HEK293 (cell line): ENCODE measurements at regions not wholly inside any gene's neighbourhood (a gene's known extent, or its start where the extent isn't known, plus 50 kb on each side); places are given as distances from the start of the nearest gene placed in this dataset.

Experiments
- CTCF ChIA-PET: fragments of 350-600 bp; formaldehyde crosslinking; extraction: SDS; loops from one replicate; lab custom pipeline; 2021; ENCODE audit warnings: antibody characterized with exemption; lab: Yijun Ruan, JAX
- POLR2A ChIA-PET: fragments of 300-600 bp; formaldehyde crosslinking; extraction: SDS; loops from one replicate; lab custom pipeline; 2020; ENCODE audit warnings: antibody characterized with exemption, inconsistent platforms; lab: Yijun Ruan, JAX
- H3K27ac ChIP-seq: fragments of 200-500 bp; sonication (Bioruptor generic); 2 replicates; pipeline ENCODE4 v1.5.1; 2014; ENCODE audit warnings: low read depth, low read length, control low read depth, inconsistent platforms; ENCODE audit errors: extremely low read depth
- H3K36me3 ChIP-seq, 2 experiments: fragments of 200-500 bp in 1 of 2; sonication (Bioruptor generic) in 1 of 2; 1 replicate in 1 of 2; 2 replicates in 1 of 2; pipeline ENCODE4 v1.5.1; 2014 to 2017; ENCODE audit warnings: inconsistent platforms in 2 of 2, low read length in 2 of 2; ENCODE audit not compliant: control insufficient read depth in 2 of 2, insufficient read depth in 1 of 2
- H3K4me1 ChIP-seq: fragments of 200-500 bp; sonication (Bioruptor generic); 2 replicates; pipeline ENCODE4 v1.5.1; 2014; ENCODE audit warnings: mild to moderate bottlenecking, low read length, inconsistent platforms; ENCODE audit not compliant: control insufficient read depth, insufficient read depth
- H3K4me3 ChIP-seq: 2 replicates; pipeline ENCODE4 v1.5.1; 2011; ENCODE audit warnings: low read depth, mild to moderate bottlenecking, control low read depth, low read length, moderate library complexity
- H3K9me3 ChIP-seq: fragments of 200-500 bp; sonication (Bioruptor generic); 2 replicates; pipeline ENCODE4 v1.5.1; 2014; ENCODE audit warnings: low read depth, low read length, inconsistent platforms; ENCODE audit not compliant: control insufficient read depth, insufficient read depth
- BCL11A ChIP-seq: fragments of 450-650 bp; formaldehyde crosslinking; IDR thresholded peaks from 2 replicates; pipeline ENCODE4 v1.5.1; 2016; ENCODE audit warnings: low read depth, missing biosample characterization, missing genetic modification characterization
- GFI1B ChIP-seq: fragments of 450-650 bp; formaldehyde crosslinking; IDR thresholded peaks from 2 replicates; pipeline ENCODE4 v1.5.1; 2016; ENCODE audit warnings: missing biosample characterization, missing genetic modification characterization
- IKZF3 ChIP-seq: fragments of 450-650 bp; IDR thresholded peaks from 2 replicates; pipeline ENCODE4 v1.5.0; 2018; ENCODE audit warnings: missing biosample characterization, mild to moderate bottlenecking, missing genetic modification characterization, moderate library complexity
- REPIN1 ChIP-seq: fragments of 450-650 bp; formaldehyde crosslinking; IDR thresholded peaks from 2 replicates; pipeline ENCODE4 v1.5.1; 2017; ENCODE audit warnings: missing biosample characterization, missing genetic modification characterization, low read depth
- SP7 ChIP-seq: fragments of 450-650 bp; formaldehyde crosslinking; IDR thresholded peaks from 2 replicates; pipeline ENCODE4 v1.5.1; 2016; ENCODE audit warnings: missing biosample characterization, missing genetic modification characterization
- ZNF155 ChIP-seq: fragments of 450-650 bp; formaldehyde crosslinking; IDR thresholded peaks from 2 replicates; pipeline ENCODE4 v1.5.1; 2016; ENCODE audit warnings: missing biosample characterization, missing genetic modification characterization
- ZNF175 ChIP-seq: fragments of 450-650 bp; formaldehyde crosslinking; IDR thresholded peaks from 2 replicates; pipeline ENCODE4 v1.5.1; 2016; ENCODE audit warnings: missing biosample characterization, missing genetic modification characterization
- ZNF202 ChIP-seq: fragments of 450-650 bp; formaldehyde crosslinking; IDR thresholded peaks from 2 replicates; pipeline ENCODE4 v1.5.1; 2016; ENCODE audit warnings: missing biosample characterization, missing genetic modification characterization, borderline replicate concordance
- ZNF211 ChIP-seq: fragments of 450-650 bp; formaldehyde crosslinking; IDR thresholded peaks from 2 replicates; pipeline ENCODE4 v1.5.1; 2016; ENCODE audit warnings: low read depth, missing biosample characterization, missing genetic modification characterization
- ZNF23 ChIP-seq: fragments of 450-650 bp; formaldehyde crosslinking; IDR thresholded peaks from 2 replicates; pipeline ENCODE4 v1.5.1; 2016; ENCODE audit warnings: missing biosample characterization, missing genetic modification characterization, borderline replicate concordance
- ZNF292 ChIP-seq: fragments of 450-650 bp; formaldehyde crosslinking; IDR thresholded peaks from 2 replicates; pipeline ENCODE4 v1.5.1; 2016; ENCODE audit warnings: low read depth, missing biosample characterization, missing genetic modification characterization, borderline replicate concordance
- ZNF302 ChIP-seq: fragments of 450-650 bp; formaldehyde crosslinking; IDR thresholded peaks from 2 replicates; pipeline ENCODE4 v1.5.1; 2016; ENCODE audit warnings: missing biosample characterization, missing genetic modification characterization, low read depth
- ZNF433 ChIP-seq: fragments of 450-650 bp; formaldehyde crosslinking; IDR thresholded peaks from 2 replicates; pipeline ENCODE4 v1.5.1; 2016; ENCODE audit warnings: missing biosample characterization, missing genetic modification characterization, low read depth
- ZNF658 ChIP-seq: fragments of 450-650 bp; formaldehyde crosslinking; IDR thresholded peaks from 2 replicates; pipeline ENCODE4; 2016; ENCODE audit warnings: missing biosample characterization, missing genetic modification characterization
- ZNF660 ChIP-seq: fragments of 450-650 bp; IDR thresholded peaks from 2 replicates; pipeline ENCODE4 v1.5.1; 2018; ENCODE audit warnings: missing biosample characterization, mild to moderate bottlenecking, missing genetic modification characterization
- ZNF701 ChIP-seq: fragments of 450-650 bp; formaldehyde crosslinking; IDR thresholded peaks from 2 replicates; pipeline ENCODE4 v1.5.1; 2016; ENCODE audit warnings: missing biosample characterization, missing genetic modification characterization
- ZNF76 ChIP-seq: fragments of 450-650 bp; formaldehyde crosslinking; IDR thresholded peaks from 2 replicates; pipeline ENCODE4; 2016; ENCODE audit warnings: low read depth, missing biosample characterization, missing genetic modification characterization, borderline replicate concordance
- ZNF776 ChIP-seq: fragments of 450-650 bp; formaldehyde crosslinking; IDR thresholded peaks from 2 replicates; pipeline ENCODE4 v1.5.0; 2017; ENCODE audit warnings: missing biosample characterization, missing genetic modification characterization, borderline replicate concordance
- ZNF791 ChIP-seq: fragments of 450-650 bp; formaldehyde crosslinking; IDR thresholded peaks from 2 replicates; pipeline ENCODE4 v1.5.1; 2016; ENCODE audit warnings: missing biosample characterization, missing genetic modification characterization
- TF ChIP-seq, protein P1 (sequence below): fragments of 450-650 bp; formaldehyde crosslinking; IDR thresholded peaks from 2 replicates; pipeline ENCODE4 v1.5.1; 2017; ENCODE audit warnings: missing biosample characterization, missing genetic modification characterization
- TF ChIP-seq, protein P2 (sequence below): fragments of 450-650 bp; formaldehyde crosslinking; IDR thresholded peaks from 2 replicates; pipeline ENCODE4 v1.5.1; 2017; ENCODE audit warnings: missing biosample characterization, missing genetic modification characterization
- TF ChIP-seq, protein P3 (sequence below): sonication (generic); formaldehyde crosslinking; IDR thresholded peaks from 2 replicates; pipeline ENCODE4 v1.8.1; 2022; ENCODE audit warnings: mild to moderate bottlenecking, moderate library complexity, missing genetic modification reagents
- TF ChIP-seq, protein P4 (sequence below): fragments of 450-650 bp; formaldehyde crosslinking; IDR thresholded peaks from 2 replicates; pipeline ENCODE4 v1.5.1; 2016; ENCODE audit warnings: missing biosample characterization, missing genetic modification characterization
- TF ChIP-seq, protein P5 (sequence below): fragments of 450-650 bp; formaldehyde crosslinking; IDR thresholded peaks from 2 replicates; pipeline ENCODE4 v1.5.1; 2016; ENCODE audit warnings: missing biosample characterization, missing genetic modification characterization
- TF ChIP-seq, protein P6 (sequence below): fragments of 450-650 bp; formaldehyde crosslinking; IDR thresholded peaks from 2 replicates; pipeline ENCODE4 v1.5.1; 2016; ENCODE audit warnings: missing biosample characterization, missing genetic modification characterization

DNA sequence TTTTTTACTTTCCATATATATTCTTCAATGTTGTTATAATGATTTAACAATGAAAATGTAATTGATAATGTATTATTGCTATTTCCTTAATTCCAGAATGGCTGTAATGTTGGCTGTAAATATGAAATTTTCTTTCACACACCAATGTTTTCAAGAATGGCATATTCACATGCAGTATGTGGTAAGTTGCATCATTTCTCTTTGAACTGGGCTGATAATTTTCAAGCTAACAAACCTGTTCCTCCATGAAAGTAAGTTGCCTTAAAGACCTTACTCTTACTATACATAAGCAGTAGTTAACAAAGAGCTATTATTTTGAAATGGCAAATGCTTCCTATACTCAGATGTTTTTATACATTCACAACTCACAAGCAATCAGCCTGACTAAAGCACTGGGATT lies 154.5 kb downstream of the TMEM168 start (continued):
- TF ChIP-seq, protein P1, sequence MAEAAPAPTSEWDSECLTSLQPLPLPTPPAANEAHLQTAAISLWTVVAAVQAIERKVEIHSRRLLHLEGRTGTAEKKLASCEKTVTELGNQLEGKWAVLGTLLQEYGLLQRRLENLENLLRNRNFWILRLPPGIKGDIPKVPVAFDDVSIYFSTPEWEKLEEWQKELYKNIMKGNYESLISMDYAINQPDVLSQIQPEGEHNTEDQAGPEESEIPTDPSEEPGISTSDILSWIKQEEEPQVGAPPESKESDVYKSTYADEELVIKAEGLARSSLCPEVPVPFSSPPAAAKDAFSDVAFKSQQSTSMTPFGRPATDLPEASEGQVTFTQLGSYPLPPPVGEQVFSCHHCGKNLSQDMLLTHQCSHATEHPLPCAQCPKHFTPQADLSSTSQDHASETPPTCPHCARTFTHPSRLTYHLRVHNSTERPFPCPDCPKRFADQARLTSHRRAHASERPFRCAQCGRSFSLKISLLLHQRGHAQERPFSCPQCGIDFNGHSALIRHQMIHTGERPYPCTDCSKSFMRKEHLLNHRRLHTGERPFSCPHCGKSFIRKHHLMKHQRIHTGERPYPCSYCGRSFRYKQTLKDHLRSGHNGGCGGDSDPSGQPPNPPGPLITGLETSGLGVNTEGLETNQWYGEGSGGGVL (tag by site-specific recombination), result no peak
- TF ChIP-seq IKZF3 (tag by site-specific recombination), result no peak
- TF ChIP-seq, protein P2, sequence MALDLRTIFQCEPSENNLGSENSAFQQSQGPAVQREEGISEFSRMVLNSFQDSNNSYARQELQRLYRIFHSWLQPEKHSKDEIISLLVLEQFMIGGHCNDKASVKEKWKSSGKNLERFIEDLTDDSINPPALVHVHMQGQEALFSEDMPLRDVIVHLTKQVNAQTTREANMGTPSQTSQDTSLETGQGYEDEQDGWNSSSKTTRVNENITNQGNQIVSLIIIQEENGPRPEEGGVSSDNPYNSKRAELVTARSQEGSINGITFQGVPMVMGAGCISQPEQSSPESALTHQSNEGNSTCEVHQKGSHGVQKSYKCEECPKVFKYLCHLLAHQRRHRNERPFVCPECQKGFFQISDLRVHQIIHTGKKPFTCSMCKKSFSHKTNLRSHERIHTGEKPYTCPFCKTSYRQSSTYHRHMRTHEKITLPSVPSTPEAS (tag by site-specific recombination), result no peak

DNA sequence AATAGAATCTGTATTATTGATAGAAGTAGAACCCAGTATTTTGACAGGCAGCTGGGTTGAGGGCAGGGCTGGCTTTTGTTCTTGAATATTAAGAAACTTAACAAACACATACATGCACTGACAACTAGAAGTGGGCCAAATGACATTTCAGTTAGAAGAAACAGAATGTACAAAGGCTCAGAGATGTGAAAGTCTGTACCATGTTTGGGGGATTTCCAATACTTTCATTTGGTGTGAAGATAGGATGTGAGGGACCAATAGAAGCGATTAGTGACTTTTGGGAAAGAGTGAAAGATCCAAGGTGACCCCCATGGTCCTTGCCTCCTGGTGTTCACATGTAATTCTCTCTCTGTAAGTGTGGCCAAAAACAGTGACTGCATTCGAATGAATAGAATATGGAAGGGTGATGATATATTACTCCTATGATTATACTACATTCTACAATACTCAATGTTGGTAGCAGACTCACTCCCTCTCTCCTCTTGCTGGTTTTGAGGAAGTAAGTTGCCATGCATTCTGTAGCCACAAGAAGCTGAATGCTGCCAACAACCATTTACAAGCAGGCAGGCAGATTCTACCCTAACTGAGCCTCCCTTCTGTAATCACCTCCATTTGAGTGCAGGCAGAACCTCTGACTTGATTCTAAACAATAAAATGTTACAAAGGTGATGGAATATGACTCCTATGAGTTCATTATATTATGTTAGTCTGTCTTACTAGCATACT lies 151.4 kb downstream of the TMEM168 start:
- Histone ChIP-seq H3K36me3 (no peaks in the 10 kb centered on the region), H3K27ac (no peak overlapping the region), H3K4me1 (no peaks in the 10 kb centered on the region), H3K9me3 (no peaks in the 10 kb centered on the region), H3K4me3 (no peak overlapping the region)
- CTCF ChIA-PET, result interaction anchor here (0.6 kb wide), 1 partner anchor 1714 kb away, joined by 3 read pairs; no protein-coding TSS in a partner anchor
- POLR2A ChIA-PET, result no interaction called here
- TF ChIP-seq, protein P3, sequence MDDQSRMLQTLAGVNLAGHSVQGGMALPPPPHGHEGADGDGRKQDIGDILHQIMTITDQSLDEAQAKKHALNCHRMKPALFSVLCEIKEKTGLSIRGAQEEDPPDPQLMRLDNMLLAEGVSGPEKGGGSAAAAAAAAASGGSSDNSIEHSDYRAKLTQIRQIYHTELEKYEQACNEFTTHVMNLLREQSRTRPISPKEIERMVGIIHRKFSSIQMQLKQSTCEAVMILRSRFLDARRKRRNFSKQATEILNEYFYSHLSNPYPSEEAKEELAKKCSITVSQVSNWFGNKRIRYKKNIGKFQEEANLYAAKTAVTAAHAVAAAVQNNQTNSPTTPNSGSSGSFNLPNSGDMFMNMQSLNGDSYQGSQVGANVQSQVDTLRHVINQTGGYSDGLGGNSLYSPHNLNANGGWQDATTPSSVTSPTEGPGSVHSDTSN (CRISPR knock-in tag), result no peak
- no peak for TF ChIP-seq ZNF175 (tag by site-specific recombination)
- TF ChIP-seq ZNF658 (tag by site-specific recombination), result no peak
- no peak for TF ChIP-seq SP7 (tag by site-specific recombination)
- no peak for TF ChIP-seq ZNF155 (tag by site-specific recombination)

DNA sequence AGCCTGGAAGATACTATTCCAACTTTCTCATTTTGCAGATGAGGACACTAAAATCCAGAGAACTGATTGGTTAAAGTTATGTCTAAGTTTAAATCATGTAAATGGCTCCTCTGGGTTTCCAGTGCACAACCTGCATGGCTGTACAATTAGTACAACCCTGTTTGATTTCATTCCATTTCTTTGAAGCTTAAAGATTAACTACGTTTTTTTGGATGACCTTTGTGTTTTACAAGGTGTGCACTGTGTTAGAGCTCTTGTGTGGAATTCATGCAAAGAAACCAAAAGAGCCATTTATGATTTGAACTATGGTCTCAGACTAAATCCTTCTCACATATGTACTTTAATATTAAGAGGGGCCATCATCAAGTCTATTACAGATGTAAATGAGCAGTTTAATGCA lies 149.5 kb downstream of the TMEM168 start:
- no peaks in the 10 kb centered on the region for H3K9me3 ChIP-seq
- POLR2A ChIA-PET, result no interaction called here
- CTCF ChIA-PET, result interaction anchor here (0.6 kb wide), 1 partner anchor 948 kb away, joined by 3 read pairs; no protein-coding TSS in a partner anchor
- H3K27ac ChIP-seq, result no peak overlapping the region
- no peaks in the 10 kb centered on the region for H3K4me1 ChIP-seq
- H3K4me3 ChIP-seq, result no peak overlapping the region
- no peaks in the 10 kb centered on the region for H3K36me3 ChIP-seq
- TF ChIP-seq REPIN1 (tag by site-specific recombination), result no peak
- no peak for TF ChIP-seq ZNF302 (tag by site-specific recombination)
- TF ChIP-seq ZNF776, result no peak
- no peak for TF ChIP-seq ZNF791 (tag by site-specific recombination)
- TF ChIP-seq ZNF292 (tag by site-specific recombination), result no peak
- TF ChIP-seq, protein P4, sequence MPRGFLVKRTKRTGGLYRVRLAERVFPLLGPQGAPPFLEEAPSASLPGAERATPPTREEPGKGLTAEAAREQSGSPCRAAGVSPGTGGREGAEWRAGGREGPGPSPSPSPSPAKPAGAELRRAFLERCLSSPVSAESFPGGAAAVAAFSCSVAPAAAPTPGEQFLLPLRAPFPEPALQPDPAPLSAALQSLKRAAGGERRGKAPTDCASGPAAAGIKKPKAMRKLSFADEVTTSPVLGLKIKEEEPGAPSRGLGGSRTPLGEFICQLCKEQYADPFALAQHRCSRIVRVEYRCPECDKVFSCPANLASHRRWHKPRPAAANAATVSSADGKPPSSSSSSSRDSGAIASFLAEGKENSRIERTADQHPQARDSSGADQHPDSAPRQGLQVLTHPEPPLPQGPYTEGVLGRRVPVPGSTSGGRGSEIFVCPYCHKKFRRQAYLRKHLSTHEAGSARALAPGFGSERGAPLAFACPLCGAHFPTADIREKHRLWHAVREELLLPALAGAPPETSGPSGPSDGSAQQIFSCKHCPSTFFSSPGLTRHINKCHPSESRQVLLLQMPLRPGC (tag by site-specific recombination), result no peak
- no peak for TF ChIP-seq ZNF211 (tag by site-specific recombination)
- TF ChIP-seq ZNF433 (tag by site-specific recombination), result no peak
- TF ChIP-seq BCL11A (tag by site-specific recombination), result no peak
- no peak for TF ChIP-seq ZNF76 (tag by site-specific recombination)
- TF ChIP-seq, protein P5, sequence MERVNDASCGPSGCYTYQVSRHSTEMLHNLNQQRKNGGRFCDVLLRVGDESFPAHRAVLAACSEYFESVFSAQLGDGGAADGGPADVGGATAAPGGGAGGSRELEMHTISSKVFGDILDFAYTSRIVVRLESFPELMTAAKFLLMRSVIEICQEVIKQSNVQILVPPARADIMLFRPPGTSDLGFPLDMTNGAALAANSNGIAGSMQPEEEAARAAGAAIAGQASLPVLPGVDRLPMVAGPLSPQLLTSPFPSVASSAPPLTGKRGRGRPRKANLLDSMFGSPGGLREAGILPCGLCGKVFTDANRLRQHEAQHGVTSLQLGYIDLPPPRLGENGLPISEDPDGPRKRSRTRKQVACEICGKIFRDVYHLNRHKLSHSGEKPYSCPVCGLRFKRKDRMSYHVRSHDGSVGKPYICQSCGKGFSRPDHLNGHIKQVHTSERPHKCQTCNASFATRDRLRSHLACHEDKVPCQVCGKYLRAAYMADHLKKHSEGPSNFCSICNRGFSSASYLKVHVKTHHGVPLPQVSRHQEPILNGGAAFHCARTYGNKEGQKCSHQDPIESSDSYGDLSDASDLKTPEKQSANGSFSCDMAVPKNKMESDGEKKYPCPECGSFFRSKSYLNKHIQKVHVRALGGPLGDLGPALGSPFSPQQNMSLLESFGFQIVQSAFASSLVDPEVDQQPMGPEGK, result no peak
- TF ChIP-seq GFI1B (tag by site-specific recombination), result no peak
- TF ChIP-seq ZNF701 (tag by site-specific recombination), result no peak
- TF ChIP-seq ZNF658 (tag by site-specific recombination), result no peak
- no peak for TF ChIP-seq ZNF202 (tag by site-specific recombination)
- TF ChIP-seq, protein P6, sequence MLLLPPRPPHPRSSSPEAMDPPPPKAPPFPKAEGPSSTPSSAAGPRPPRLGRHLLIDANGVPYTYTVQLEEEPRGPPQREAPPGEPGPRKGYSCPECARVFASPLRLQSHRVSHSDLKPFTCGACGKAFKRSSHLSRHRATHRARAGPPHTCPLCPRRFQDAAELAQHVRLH, result no peak
- TF ChIP-seq ZNF660 (tag by site-specific recombination), result no peak
- no peak for TF ChIP-seq ZNF23
